WI38 (cell line): ENCODE measurements at regions not wholly inside any gene's neighbourhood (a gene's known extent, or its start where the extent isn't known, plus 50 kb on each side); places are given as distances from the start of the nearest gene placed in this dataset.

Source experiments
- H3K4me3 ChIP-seq: 2 replicates; pipeline ENCODE4 v1.5.1; 2011; ENCODE audit warnings: low read depth, mild to moderate bottlenecking, control low read depth, low read length
- TF ChIP-seq, protein P1 (sequence below): IDR thresholded peaks from 2 replicates; pipeline ENCODE4 v1.5.1; 2012; ENCODE audit warnings: low read depth, mild to moderate bottlenecking, control low read depth, low read length

DNA sequence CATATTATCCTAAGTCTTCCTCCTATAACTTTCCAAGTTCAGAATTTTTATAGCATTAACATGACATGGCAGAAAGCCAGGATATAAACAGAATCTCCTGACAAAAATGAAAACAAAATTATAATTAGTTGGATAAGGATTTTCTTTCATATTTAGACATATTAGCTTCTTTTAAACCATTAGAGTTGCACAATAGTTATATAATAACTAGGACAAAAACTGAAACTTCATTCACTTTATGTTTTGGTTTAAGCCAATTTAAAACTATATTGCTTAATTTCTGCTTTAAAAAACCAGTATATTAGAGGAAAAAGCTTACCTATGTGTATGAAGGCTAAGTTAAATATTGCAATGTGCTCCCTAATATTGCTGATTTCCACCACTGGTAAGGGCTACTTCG lies 254.8 kb downstream of the GPD2 start:
- H3K4me3 ChIP-seq, result no peak overlapping the region
- TF ChIP-seq, protein P1, sequence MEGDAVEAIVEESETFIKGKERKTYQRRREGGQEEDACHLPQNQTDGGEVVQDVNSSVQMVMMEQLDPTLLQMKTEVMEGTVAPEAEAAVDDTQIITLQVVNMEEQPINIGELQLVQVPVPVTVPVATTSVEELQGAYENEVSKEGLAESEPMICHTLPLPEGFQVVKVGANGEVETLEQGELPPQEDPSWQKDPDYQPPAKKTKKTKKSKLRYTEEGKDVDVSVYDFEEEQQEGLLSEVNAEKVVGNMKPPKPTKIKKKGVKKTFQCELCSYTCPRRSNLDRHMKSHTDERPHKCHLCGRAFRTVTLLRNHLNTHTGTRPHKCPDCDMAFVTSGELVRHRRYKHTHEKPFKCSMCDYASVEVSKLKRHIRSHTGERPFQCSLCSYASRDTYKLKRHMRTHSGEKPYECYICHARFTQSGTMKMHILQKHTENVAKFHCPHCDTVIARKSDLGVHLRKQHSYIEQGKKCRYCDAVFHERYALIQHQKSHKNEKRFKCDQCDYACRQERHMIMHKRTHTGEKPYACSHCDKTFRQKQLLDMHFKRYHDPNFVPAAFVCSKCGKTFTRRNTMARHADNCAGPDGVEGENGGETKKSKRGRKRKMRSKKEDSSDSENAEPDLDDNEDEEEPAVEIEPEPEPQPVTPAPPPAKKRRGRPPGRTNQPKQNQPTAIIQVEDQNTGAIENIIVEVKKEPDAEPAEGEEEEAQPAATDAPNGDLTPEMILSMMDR, result no peak

DNA sequence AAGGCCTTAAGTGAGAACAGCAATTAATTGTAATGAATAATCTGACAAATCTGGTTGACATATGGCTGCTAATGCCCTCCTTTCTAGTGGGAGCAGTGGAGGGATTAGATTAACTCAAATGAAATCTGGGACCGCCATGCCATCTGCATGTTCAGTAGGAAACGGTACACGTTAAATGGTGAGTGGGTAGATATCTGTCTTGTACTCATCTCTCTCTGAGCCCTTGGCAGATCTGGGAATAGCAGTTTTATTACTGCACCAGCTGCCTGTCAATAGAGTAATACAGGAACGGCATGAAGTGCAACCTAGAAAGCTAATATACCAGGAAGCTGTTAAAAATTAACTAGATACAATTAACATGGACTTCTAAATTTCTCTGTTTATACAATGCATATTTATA lies 258.8 kb downstream of the GPD2 start:
- TF ChIP-seq, protein P1, result no peak

DNA sequence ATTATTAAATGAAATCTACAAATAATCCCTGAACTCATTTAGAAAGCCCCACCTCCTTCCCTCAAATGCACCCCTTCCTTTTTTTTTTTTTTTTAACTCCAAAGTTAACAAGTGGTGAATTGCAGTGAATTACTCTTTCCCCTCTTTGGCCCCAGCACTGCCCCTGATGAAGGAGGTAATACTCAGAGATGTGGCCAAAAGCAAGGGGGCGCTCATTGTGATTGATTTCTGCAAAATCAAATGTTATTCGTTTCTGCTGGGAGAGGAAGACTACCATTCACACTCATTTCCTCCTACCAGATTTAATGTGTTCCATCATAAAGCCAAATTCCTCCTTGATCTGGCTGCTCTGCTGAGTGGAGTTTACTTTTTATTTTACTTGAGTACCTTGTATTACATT lies 259.4 kb downstream of the GPD2 start:
- TF ChIP-seq, protein P1, result no peak
- H3K4me3 ChIP-seq, result no peak overlapping the region

More for the DNA sequence above, 258.8 kb downstream of the GPD2 start:
- no peak overlapping the region for H3K4me3 ChIP-seq

DNA sequence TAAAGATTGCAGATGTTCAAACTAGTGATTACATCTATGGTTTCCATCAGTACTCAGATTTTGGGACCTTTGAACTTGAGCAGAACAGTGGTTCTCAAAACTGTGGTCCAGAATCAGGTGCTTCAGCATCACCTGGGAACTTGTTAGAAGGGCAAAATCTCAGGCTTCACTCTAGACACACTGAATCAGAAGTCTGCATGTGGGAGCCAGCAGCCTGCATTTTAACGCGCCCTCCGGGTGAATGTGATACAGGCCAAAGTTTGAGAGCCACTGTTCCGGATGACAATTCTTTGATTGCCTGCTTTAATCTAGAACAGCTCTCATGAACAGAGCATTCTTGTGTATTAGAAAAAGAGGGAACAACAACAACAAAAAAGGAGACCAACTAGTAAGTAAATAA lies 261.7 kb downstream of the GPD2 start:
- TF ChIP-seq, protein P1, result no peak
- H3K4me3 ChIP-seq, result no peak overlapping the region

DNA sequence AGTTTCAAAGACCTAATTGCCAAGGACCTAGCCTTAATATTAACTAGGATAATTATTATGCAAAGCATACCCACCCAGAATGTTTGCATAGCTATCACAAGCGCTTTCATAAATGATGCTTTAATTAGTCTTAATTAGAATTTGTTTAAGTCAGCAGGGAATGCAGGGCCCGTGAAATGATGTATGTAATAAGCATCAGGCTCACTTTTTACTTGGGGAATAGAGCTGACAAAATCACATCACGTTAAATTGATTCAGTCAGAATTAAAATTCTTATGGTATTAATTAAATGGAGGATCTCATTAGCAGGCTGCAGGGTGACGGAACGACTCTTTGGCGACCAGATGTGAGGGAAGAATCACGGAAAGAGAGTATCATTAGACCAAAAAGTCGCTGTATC lies 264.5 kb downstream of the GPD2 start:
- H3K4me3 ChIP-seq, result no peak overlapping the region
- TF ChIP-seq, protein P1, result no peak

DNA sequence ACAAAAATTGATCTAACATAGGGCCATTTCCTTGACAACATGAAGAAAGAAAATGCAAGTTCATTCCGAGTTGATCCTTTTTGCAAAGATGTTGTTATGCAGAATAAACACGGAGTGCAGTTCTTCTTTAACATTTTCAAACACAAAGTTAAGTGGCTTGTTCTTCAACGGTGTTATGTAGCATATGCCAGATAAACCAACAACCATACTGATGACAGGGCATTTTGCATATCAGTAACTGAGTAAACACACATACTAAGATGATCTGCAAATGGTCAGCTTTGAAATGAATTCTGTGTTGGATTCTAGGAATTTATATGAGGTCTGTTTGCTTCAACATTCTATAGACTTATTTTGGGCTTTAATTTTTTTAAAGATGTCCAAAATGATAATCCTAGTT lies 266.4 kb downstream of the GPD2 start:
- no peak overlapping the region for H3K4me3 ChIP-seq
- TF ChIP-seq, protein P1, result no peak

DNA sequence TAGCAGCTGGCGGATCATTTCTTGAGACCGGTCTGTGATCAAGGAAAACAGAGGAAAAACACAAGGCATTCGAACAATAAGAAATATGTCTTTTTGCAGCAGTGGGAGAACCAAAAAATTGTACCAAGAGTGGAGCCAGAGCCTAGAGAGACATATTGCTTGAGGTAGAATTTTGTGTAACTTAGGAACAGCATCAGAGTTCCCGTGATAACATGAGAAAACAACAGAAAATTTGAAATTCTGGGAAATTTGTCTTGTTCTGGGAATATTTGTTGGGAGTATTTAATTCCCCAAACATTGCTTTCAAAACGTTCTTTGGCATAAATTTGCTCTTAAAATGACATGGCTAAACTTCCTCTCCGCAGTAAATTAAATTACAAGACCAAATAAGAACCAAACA lies 267.5 kb downstream of the GPD2 start:
- TF ChIP-seq, protein P1, result no peak

More for the DNA sequence above, 267.5 kb downstream of the GPD2 start:
- no peak overlapping the region for H3K4me3 ChIP-seq
